DND-41 (cell line): ENCODE measurements at regions not wholly inside any gene's neighbourhood (a gene's known extent, or its start where the extent isn't known, plus 50 kb on each side); places are given as distances from the start of the nearest gene placed in this dataset.

Experiments
- ATAC-seq: fragments of 200-7000 bp; cut with Tn5 transposase; 3 replicates; pipeline ENCODE4 v1.9.1; 2021; ENCODE audit warnings: low read depth; ENCODE audit not compliant: insufficient read depth
- DNase-seq: peaks from one replicate; pipeline ENCODE4 v3.0.0-alpha.2; 2020
- H2AFZ ChIP-seq: 2 replicates; pipeline ENCODE4 v1.6.0; 2012; ENCODE audit warnings: low read depth, low read length
- H3K27ac ChIP-seq: 2 replicates; pipeline ENCODE4 v1.5.1; 2012; ENCODE audit warnings: low read length, inconsistent platforms
- H3K27me3 ChIP-seq: fragments of 200-600 bp; sonication (generic); 2 replicates; pipeline ENCODE4 v1.6.0; 2012; ENCODE audit warnings: low read length, mild to moderate bottlenecking, inconsistent platforms; ENCODE audit not compliant: insufficient read depth, poor library complexity
- H3K36me3 ChIP-seq: 2 replicates; pipeline ENCODE4 v1.5.1; 2012; ENCODE audit warnings: low read length, inconsistent platforms; ENCODE audit not compliant: insufficient read depth
- H3K4me1 ChIP-seq: 2 replicates; pipeline ENCODE4 v1.5.1; 2012; ENCODE audit warnings: mild to moderate bottlenecking, low read length; ENCODE audit not compliant: insufficient read depth
- H3K4me2 ChIP-seq: 2 replicates; pipeline ENCODE4 v1.6.0; 2012; ENCODE audit warnings: mild to moderate bottlenecking, moderate library complexity, low read length, inconsistent platforms; ENCODE audit not compliant: insufficient read depth
- H3K4me3 ChIP-seq, 2 experiments: fragments of 200-600 bp in 1 of 2; shearing (Covaris generic) in 1 of 2; 2 replicates each; pipeline ENCODE4 v1.5.1; 2012 to 2016; ENCODE audit warnings: inconsistent platforms in 2 of 2, low read length in 2 of 2, mild to moderate bottlenecking in 2 of 2, low read depth in 1 of 2, moderate library complexity in 1 of 2
- H3K79me2 ChIP-seq: 2 replicates; pipeline ENCODE4 v1.6.0; 2012; ENCODE audit warnings: low read length, inconsistent platforms; ENCODE audit not compliant: insufficient read depth
- H3K9ac ChIP-seq: 2 replicates; pipeline ENCODE4 v1.6.0; 2012; ENCODE audit warnings: low read depth, mild to moderate bottlenecking, inconsistent platforms, low read length, moderate library complexity
- H3K9me3 ChIP-seq: 2 replicates; pipeline ENCODE4 v1.5.1; 2012; ENCODE audit warnings: low read length, moderate library complexity, mild to moderate bottlenecking, inconsistent platforms; ENCODE audit not compliant: insufficient read depth, severe bottlenecking
- H4K20me1 ChIP-seq: 2 replicates; pipeline ENCODE4 v1.6.0; 2012; ENCODE audit warnings: low read length; ENCODE audit not compliant: insufficient read depth
- EZH2 ChIP-seq: IDR thresholded peaks from 3 replicates; pipeline ENCODE4 v1.6.1; 2012; ENCODE audit warnings: borderline replicate concordance, low read depth, mild to moderate bottlenecking, moderate library complexity, low read length, inconsistent platforms; ENCODE audit not compliant: severe bottlenecking
- TF ChIP-seq, protein P1 (sequence below): IDR thresholded peaks from 2 replicates; pipeline ENCODE4 v1.5.1; 2012; ENCODE audit warnings: borderline replicate concordance, low read length, moderate library complexity, mild to moderate bottlenecking; ENCODE audit not compliant: poor library complexity, severe bottlenecking; ENCODE audit errors: extremely low read depth

- no peak overlapping the region for H3K27ac ChIP-seq
- H3K36me3 ChIP-seq = no peaks in the 10 kb centered on the region
- no peak overlapping the region for H3K4me2 ChIP-seq
- TF ChIP-seq, protein P1, sequence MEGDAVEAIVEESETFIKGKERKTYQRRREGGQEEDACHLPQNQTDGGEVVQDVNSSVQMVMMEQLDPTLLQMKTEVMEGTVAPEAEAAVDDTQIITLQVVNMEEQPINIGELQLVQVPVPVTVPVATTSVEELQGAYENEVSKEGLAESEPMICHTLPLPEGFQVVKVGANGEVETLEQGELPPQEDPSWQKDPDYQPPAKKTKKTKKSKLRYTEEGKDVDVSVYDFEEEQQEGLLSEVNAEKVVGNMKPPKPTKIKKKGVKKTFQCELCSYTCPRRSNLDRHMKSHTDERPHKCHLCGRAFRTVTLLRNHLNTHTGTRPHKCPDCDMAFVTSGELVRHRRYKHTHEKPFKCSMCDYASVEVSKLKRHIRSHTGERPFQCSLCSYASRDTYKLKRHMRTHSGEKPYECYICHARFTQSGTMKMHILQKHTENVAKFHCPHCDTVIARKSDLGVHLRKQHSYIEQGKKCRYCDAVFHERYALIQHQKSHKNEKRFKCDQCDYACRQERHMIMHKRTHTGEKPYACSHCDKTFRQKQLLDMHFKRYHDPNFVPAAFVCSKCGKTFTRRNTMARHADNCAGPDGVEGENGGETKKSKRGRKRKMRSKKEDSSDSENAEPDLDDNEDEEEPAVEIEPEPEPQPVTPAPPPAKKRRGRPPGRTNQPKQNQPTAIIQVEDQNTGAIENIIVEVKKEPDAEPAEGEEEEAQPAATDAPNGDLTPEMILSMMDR = no peak
- TF ChIP-seq EZH2 = no peak
- H2AFZ ChIP-seq = no peak overlapping the region
- H3K27me3 ChIP-seq = no peaks in the 10 kb centered on the region
- H3K79me2 ChIP-seq = no peaks in the 10 kb centered on the region
- no peaks in the 10 kb centered on the region for H4K20me1 ChIP-seq
- ATAC-seq (peak; percentile 72), DNase-seq (peak; percentile 30)
- H3K4me3 ChIP-seq = no peak overlapping the region
- H3K4me1 ChIP-seq = 0 out of 2 replicates have a peak, but pooled peaks cover 3% of the 10 kb centered on the region
- no peak overlapping the region for H3K9ac ChIP-seq
- H3K9me3 ChIP-seq = no peaks in the 10 kb centered on the region
These were observed 236.9 kb downstream of the AR start for GRCh38 chrX:67780694-67781109.

DNA sequence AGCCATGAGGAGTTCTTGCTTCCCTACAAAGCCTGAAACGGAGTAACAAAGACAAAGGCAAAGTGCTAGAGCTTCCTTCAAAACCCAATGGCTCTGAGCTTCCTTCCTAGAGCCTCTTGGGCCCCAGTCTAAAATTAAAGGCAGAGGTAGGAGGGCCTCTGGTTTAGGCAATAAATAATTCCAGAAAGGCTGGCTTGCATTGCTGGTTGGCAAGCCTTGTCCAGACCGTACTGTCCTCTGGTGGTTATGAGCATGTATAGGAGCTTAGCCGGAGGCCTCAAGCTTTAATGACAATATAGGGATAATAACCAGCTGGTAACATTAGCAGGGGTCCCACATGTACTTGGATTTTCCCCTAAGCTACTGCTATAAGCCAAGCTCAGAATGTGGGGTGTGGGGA is 237.3 kb downstream of the AR start:
- Histone ChIP-seq H3K4me1 (0 out of 2 replicates have a peak, but pooled peaks cover 3% of the 10 kb centered on the region), H3K4me2 (no peak overlapping the region), H3K27me3 (no peaks in the 10 kb centered on the region), H3K36me3 (no peaks in the 10 kb centered on the region), H3K9me3 (no peaks in the 10 kb centered on the region), H3K4me3 (no peak overlapping the region), H2AFZ (no peak overlapping the region), H3K9ac (no peak overlapping the region), H3K79me2 (no peaks in the 10 kb centered on the region), H4K20me1 (no peaks in the 10 kb centered on the region), H3K27ac (no peak overlapping the region)
- no peak for DNase-seq
- TF ChIP-seq EZH2 = no peak
- TF ChIP-seq, protein P1 = no peak
- no peak for ATAC-seq

DNA sequence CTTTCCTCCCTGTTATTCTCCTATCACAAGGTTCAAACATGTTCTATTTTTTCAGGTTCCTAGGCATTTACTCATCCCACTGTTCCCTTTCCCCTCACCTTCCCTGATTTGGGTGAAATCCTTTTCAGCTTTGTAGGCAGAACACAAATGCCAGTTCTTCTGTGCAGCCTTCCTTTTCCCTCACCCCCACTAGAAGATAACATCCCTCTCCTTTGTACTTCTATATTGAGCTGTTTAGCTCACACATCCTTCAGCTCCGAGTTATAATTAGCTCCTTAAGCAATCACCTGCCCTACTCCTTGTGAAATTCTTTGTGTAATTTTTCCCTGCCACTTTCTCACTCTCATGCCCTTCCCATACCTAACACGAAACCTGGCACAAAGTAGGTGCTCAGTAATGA is 240.9 kb downstream of the AR start:
- no peak for ATAC-seq
- Histone ChIP-seq H4K20me1 (no peaks in the 10 kb centered on the region), H3K79me2 (no peaks in the 10 kb centered on the region), H3K4me2 (no peak overlapping the region), H3K36me3 (no peaks in the 10 kb centered on the region), H3K27me3 (no peaks in the 10 kb centered on the region), H3K4me1 (0 out of 2 replicates have a peak, but pooled peaks cover 3% of the 10 kb centered on the region), H3K27ac (no peak overlapping the region), H3K9ac (no peak overlapping the region), H3K9me3 (no peaks in the 10 kb centered on the region), H3K4me3 (no peak overlapping the region), H2AFZ (no peak overlapping the region)
- no peak for DNase-seq
- TF ChIP-seq, protein P1 = no peak
- no peak for TF ChIP-seq EZH2

DNA sequence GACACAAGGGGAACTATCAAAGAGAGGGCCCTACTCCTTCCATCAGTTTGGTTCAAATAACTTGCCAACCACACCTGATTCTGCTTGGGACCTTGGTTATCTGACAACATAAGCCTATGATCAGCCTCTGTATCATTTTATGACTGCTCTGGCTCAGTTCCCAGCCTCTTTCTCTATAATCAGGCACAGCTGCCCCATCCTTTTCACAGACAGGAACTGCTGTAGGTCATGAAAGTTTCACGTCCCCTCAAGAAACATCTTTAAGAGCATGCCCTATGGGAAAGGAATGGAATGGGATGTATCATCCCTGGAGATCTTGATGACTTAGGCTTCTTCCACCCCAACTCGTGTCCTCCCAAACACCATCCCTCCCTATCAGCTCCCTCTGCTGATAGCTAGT is 243.4 kb downstream of the AR start:
- H2AFZ ChIP-seq = no peak overlapping the region

More for the DNA sequence above, 243.4 kb downstream of the AR start:
- Histone ChIP-seq H3K4me1 (no peaks in the 10 kb centered on the region), H3K27ac (no peak overlapping the region), H3K9me3 (no peaks in the 10 kb centered on the region), H3K9ac (no peak overlapping the region), H3K4me3 (no peak overlapping the region), H3K36me3 (no peaks in the 10 kb centered on the region), H4K20me1 (no peaks in the 10 kb centered on the region), H3K27me3 (no peaks in the 10 kb centered on the region), H3K4me2 (no peak overlapping the region), H3K79me2 (no peaks in the 10 kb centered on the region)
- ATAC-seq (no peak), DNase-seq (no peak)
- TF ChIP-seq EZH2 = no peak
- TF ChIP-seq, protein P1 = no peak
